Epithelial cell of esophagus (primary cell): ENCODE measurements at regions not wholly inside any gene's neighbourhood (a gene's known extent, or its start where the extent isn't known, plus 50 kb on each side); places are given as distances from the start of the nearest gene placed in this dataset.

Experiments used
- DNase-seq: peaks from one replicate; pipeline ENCODE4 v3.0.0; 2010; ENCODE audit warnings: low read depth
- H3K4me3 ChIP-seq: 2 replicates; pipeline ENCODE4 v1.5.1; 2011; ENCODE audit warnings: mild to moderate bottlenecking, low read length, control low read depth
- TF ChIP-seq, protein P1 (sequence below): IDR thresholded peaks from 2 replicates; pipeline ENCODE4 v1.5.1; 2011; ENCODE audit warnings: low read depth, mild to moderate bottlenecking, low read length, control low read depth, inconsistent platforms; ENCODE audit not compliant: insufficient read depth; ENCODE audit errors: missing control alignments

- TF ChIP-seq, protein P1, sequence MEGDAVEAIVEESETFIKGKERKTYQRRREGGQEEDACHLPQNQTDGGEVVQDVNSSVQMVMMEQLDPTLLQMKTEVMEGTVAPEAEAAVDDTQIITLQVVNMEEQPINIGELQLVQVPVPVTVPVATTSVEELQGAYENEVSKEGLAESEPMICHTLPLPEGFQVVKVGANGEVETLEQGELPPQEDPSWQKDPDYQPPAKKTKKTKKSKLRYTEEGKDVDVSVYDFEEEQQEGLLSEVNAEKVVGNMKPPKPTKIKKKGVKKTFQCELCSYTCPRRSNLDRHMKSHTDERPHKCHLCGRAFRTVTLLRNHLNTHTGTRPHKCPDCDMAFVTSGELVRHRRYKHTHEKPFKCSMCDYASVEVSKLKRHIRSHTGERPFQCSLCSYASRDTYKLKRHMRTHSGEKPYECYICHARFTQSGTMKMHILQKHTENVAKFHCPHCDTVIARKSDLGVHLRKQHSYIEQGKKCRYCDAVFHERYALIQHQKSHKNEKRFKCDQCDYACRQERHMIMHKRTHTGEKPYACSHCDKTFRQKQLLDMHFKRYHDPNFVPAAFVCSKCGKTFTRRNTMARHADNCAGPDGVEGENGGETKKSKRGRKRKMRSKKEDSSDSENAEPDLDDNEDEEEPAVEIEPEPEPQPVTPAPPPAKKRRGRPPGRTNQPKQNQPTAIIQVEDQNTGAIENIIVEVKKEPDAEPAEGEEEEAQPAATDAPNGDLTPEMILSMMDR: no peak
Observed at GRCh38 chr6:91566467-91566866, 979.6 kb upstream of the MAP3K7 start.

DNA sequence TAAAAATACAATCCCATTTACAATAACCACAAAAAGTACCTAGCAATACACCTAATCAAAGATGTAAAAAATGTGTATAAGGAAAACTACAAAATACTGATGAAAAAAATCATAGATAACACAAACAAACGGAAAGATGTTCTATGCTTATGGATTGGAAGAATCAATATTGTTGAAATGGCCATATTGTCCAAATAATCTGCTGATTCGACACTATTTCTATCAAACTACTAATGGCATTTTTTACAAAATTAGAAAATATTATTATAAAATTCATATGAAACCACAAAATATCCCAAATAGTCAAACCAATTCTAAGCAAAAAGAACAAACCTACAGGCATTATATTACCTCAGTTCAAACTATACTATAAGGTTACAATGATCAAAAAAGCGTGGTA, 978.3 kb upstream of the MAP3K7 start:
- H3K4me3 ChIP-seq: no peak overlapping the region
- TF ChIP-seq, protein P1: no peak
- no peak for DNase-seq

More at GRCh38 chr6:91566467-91566866, 979.6 kb upstream of the MAP3K7 start:
- no peak for DNase-seq
- no peak overlapping the region for H3K4me3 ChIP-seq

DNA sequence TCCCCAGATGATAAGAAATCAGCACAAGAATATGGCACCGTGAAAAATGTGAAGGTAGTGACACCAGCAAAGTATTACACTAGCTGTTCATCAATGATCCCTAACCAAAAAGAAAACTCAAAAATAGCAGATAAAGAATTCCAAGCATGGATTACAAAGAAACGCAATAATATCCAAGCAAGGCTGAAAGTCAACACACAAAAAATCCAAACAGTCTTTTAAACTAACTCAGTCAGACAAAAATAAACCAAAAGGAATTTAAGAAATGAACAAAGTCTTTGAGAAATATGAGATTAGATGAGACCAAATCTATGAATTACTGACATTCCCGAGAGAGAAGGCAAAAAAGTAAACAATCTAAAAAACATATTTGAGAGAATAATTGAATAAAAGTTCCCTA, 976.1 kb upstream of the MAP3K7 start:
- TF ChIP-seq, protein P1: no peak
- DNase-seq: no peak
- no peak overlapping the region for H3K4me3 ChIP-seq

GRCh38 chr6:91560409-91560808, 973.5 kb upstream of the MAP3K7 start:
- TF ChIP-seq, protein P1: no peak
- H3K4me3 ChIP-seq: no peak overlapping the region
- no peak for DNase-seq

DNA sequence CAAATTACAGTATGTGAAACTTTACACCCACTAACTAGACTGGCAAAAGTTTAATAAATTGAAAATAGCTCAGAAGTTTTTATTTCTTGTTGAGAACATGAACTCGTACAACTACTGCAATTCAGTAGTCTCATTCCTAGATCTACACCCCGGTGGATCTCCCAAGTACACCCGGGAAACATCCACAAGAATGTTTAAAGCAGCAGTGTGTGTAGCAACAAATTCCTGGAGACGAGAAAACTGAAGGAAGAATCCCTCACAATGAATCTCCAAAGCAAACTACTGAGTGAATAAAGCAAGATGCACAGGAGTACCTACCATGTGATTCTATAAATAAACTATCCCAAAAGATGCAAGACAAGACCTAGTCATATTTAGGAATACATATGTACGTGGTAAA, 954.0 kb upstream of the MAP3K7 start:
- TF ChIP-seq, protein P1: no peak

DNA sequence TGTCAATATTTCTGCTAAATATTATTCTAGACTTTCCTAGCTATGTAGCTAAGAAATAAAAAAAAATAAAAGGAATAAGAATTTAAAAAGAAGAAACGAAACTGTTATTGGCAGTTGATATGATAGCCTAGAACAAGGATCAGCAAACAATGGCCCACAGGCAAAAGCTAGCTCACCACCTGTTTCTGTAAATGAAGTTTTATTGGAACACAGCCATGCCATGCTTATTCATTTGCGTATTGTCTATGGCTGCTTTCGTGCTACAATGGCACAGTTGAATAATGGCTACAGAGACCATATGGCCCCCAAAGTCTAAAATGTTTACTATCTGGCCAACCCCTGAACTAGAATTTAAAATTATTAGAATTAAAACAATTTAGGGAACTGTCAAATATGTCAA, 952.6 kb upstream of the MAP3K7 start:
- no peak overlapping the region for H3K4me3 ChIP-seq

More for the DNA sequence above, 954.0 kb upstream of the MAP3K7 start:
- no peak overlapping the region for H3K4me3 ChIP-seq
- DNase-seq: no peak

DNA sequence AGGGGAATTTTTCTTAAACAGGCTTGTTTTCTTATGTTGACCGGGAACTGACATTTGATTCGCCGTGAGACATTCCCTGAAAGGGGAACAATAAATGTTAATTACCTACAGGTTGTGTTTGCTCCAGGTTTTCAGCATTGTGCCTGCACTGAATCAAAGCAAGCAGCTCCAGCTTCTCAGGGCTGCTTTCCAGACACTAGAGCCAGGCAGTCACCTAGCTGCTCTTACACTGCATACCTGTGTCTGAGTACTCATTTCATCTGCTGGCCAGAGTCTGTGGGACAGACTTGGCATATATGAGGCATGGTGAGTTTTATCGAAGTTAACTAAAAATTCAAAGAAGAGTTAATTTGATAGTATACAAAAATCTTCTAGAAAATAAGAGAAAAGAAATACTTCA, 951.8 kb upstream of the MAP3K7 start:
- no peak overlapping the region for H3K4me3 ChIP-seq
- TF ChIP-seq, protein P1: no peak
- no peak for DNase-seq

More for the DNA sequence above, 952.6 kb upstream of the MAP3K7 start:
- no peak for DNase-seq
- TF ChIP-seq, protein P1: no peak
